OCI-LY7 (cell line): ENCODE measurements at regions not wholly inside any gene's neighbourhood (a gene's known extent, or its start where the extent isn't known, plus 50 kb on each side); places are given as distances from the start of the nearest gene placed in this dataset.
"Not testable (repeated sequence)": the region's sequence is repeated elsewhere in the genome, so short reads cannot be mapped to it uniquely, and the experiment has no call there.

Experiments used
- EZH2phosphoT487 ChIP-seq: fragments of 200-600 bp; sonication (generic); IDR thresholded peaks from 2 replicates; pipeline ENCODE4 v1.6.1; 2018; ENCODE audit warnings: low read depth, borderline replicate concordance, mild to moderate bottlenecking, mixed run types, antibody characterized with exemption, low read length, moderate library complexity, mixed read lengths
- TF ChIP-seq, protein P1 (sequence below): fragments of 200-600 bp; sonication (generic); conservative IDR thresholded peaks from 2 replicates; pipeline ENCODE4 v1.5.1; 2014; ENCODE audit warnings: mild to moderate bottlenecking, antibody characterized with exemption, low read length, moderate library complexity, mixed read lengths

DNA sequence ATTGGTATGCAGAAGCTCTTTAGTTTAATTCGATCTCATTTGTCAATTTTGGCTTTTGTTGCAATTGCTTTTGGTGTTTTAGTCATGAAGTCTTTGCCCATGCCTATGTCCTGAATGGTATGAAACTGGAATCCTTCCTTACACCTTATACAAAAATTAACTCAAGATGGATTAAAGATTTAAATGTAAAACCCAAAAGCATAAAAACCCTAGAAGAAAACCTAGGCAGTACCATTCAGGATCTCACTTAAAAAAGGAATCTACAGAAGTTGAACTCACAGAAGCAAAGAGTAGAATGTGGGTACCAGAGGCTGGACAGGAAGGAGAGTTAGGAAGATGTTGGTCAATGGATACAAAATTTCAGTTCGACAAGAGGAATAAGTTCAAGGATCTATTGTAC, 249.9 kb downstream of the DOK5 start:
- TF ChIP-seq, protein P1, sequence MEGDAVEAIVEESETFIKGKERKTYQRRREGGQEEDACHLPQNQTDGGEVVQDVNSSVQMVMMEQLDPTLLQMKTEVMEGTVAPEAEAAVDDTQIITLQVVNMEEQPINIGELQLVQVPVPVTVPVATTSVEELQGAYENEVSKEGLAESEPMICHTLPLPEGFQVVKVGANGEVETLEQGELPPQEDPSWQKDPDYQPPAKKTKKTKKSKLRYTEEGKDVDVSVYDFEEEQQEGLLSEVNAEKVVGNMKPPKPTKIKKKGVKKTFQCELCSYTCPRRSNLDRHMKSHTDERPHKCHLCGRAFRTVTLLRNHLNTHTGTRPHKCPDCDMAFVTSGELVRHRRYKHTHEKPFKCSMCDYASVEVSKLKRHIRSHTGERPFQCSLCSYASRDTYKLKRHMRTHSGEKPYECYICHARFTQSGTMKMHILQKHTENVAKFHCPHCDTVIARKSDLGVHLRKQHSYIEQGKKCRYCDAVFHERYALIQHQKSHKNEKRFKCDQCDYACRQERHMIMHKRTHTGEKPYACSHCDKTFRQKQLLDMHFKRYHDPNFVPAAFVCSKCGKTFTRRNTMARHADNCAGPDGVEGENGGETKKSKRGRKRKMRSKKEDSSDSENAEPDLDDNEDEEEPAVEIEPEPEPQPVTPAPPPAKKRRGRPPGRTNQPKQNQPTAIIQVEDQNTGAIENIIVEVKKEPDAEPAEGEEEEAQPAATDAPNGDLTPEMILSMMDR, result not testable (repeated sequence)
- not testable (repeated sequence) for TF ChIP-seq EZH2phosphoT487
